ENCODE measurements at regions not wholly inside any gene's neighbourhood (a gene's known extent, or its start where the extent isn't known, plus 50 kb on each side); places are given as distances from the start of the nearest gene placed in this dataset.

DNA sequence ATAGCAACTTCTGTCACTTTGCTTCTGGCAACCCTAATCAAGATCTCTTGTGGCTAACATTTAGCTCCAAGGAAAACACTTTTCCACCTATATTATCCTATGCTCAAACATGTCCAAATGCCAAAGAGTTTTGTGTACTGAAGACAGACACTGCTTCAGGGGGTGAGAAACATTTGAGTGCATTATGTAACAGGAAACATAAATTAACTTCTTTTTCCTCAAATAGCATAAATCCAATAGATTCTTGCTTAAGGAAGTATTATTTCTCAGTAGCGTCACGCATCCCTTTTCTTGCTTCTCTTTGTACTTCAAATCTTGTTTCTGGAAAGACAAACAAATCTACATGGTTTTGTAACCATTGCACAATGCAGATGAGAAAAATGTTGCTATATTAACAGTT, 839.1 kb downstream of the GLUD2 start:
- no peak for ATAC-seq (replicated peaks in 6 of 8)
- WGBS, 10 experiments = 57 to 100% (median 65%) methylated on average over 1 to 2 of the region's 2 CpGs; no CpG with 5 or more reads in 6 of the 10 experiments
- no peak overlapping the region for H3K4me3 ChIP-seq
- no peaks in the 10 kb centered on the region for H3K4me1 ChIP-seq (replicated peaks in 1 of 2)
- H3K27ac ChIP-seq = no peak overlapping the region
- in situ Hi-C loops (cut with MboI; ENCODE audit: low pct_unique_long_range_greater_than_20kb in 2 of 9, low sequenced_read_pairs in 9 of 9, unreplicated experiment in 9 of 9) = no loop called here

GRCh38 chrX:121894756-121895155, 847.3 kb downstream of the GLUD2 start:
- 44 to 100% (median 93%) methylated on average over 1 to 3 of the region's 3 CpGs; no CpG with 5 or more reads in 5 of the 10 experiments for WGBS, 10 experiments

GRCh38 chrX:121902463-121902862, 855.1 kb downstream of the GLUD2 start:
- ATAC-seq (replicated peaks in 6 of 8) = no peak
- no peaks in the 10 kb centered on the region for H3K4me1 ChIP-seq (replicated peaks in 1 of 2)
- in situ Hi-C loops (cut with MboI; ENCODE audit: low pct_unique_long_range_greater_than_20kb in 2 of 9, low sequenced_read_pairs in 9 of 9, unreplicated experiment in 9 of 9) = no loop called here
- 34 to 80% (median 40%) methylated on average over 1 to 2 of the region's 2 CpGs; no CpG with 5 or more reads in 7 of the 10 experiments for WGBS, 10 experiments
- no peak overlapping the region for H3K27ac ChIP-seq
- H3K4me3 ChIP-seq = no peak overlapping the region

More at GRCh38 chrX:121894756-121895155, 847.3 kb downstream of the GLUD2 start:
- H3K27ac ChIP-seq = no peak overlapping the region
- H3K4me3 ChIP-seq = no peak overlapping the region
- in situ Hi-C loops (cut with MboI; ENCODE audit: low pct_unique_long_range_greater_than_20kb in 2 of 9, low sequenced_read_pairs in 9 of 9, unreplicated experiment in 9 of 9) = no loop called here
- ATAC-seq (replicated peaks in 6 of 8) = no peak
- no peaks in the 10 kb centered on the region for H3K4me1 ChIP-seq (replicated peaks in 1 of 2)

GRCh38 chrX:121903961-121904360, 856.6 kb downstream of the GLUD2 start:
- no peaks in the 10 kb centered on the region for H3K4me1 ChIP-seq (replicated peaks in 1 of 2)
- 27 to 80% (median 73%) methylated on average over 1 to 3 of the region's 7 CpGs; no CpG with 5 or more reads in 7 of the 10 experiments for WGBS, 10 experiments
- no peak overlapping the region for H3K27ac ChIP-seq
- in situ Hi-C loops (cut with MboI; ENCODE audit: low pct_unique_long_range_greater_than_20kb in 2 of 9, low sequenced_read_pairs in 9 of 9, unreplicated experiment in 9 of 9) = no loop called here
- no peak for ATAC-seq (replicated peaks in 6 of 8)
- H3K4me3 ChIP-seq = no peak overlapping the region

GRCh38 chrX:121921258-121921657, 873.8 kb downstream of the GLUD2 start:
- in situ Hi-C loops (cut with MboI; ENCODE audit: low pct_unique_long_range_greater_than_20kb in 2 of 9, low sequenced_read_pairs in 9 of 9, unreplicated experiment in 9 of 9) = no loop called here
- peak in 5 of 8 experiments; percentile 47 to 61 (median 58) for ATAC-seq (replicated peaks in 6 of 8)
- Histone ChIP-seq H3K4me1 (replicated peaks in 1 of 2) (no peaks in the 10 kb centered on the region), H3K4me3 (no peak overlapping the region), H3K27ac (no peak overlapping the region)
- 0% methylated on average over 1 of the region's 2 CpGs; no CpG with 5 or more reads in 9 of the 10 experiments for WGBS, 10 experiments

DNA sequence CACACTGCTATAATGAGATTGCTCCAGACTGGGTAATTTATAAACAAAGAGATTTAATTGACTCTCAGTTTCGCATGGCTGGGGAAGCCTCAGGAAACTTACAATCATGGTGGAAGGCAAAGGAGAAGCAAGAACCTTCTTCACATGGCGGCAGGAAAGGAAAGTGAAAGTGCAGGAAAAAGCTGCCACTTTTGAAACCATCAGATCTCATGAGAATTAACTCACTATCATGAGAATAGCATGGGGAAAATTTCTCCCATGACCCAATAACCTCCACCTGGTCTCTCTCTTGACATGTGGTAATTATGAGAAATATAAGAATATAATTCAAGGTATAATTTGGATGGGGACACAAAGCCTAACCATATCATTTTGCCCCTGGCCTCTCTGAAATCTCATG, 884.2 kb downstream of the GLUD2 start:
- in situ Hi-C loops (cut with MboI; ENCODE audit: low pct_unique_long_range_greater_than_20kb in 2 of 9, low sequenced_read_pairs in 9 of 9, unreplicated experiment in 9 of 9) = no loop called here
- WGBS, 10 experiments = 33 to 100% (median 50%) methylated on average over 1 to 2 of the region's 2 CpGs; no CpG with 5 or more reads in 5 of the 10 experiments

DNA sequence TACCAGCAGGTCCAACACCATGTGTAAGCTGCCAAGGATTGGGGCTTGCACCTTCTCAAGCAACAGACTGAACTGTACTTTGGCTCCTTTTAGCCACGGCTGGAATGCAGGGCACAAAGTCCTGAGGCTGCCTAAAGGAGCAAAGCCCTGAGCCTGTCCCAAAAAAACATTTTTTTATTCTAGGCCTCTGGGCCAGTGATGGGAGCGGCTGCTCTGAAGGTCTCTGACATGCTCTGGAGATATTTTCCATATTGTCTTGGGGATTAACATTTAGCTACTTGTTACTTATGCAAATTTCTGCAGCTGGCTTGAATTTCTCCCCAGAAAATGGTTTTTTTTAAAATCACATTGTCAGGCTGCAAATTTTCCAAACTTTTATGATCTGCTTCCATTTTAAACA, 885.3 kb downstream of the GLUD2 start:
- in situ Hi-C loops (cut with MboI; ENCODE audit: low pct_unique_long_range_greater_than_20kb in 2 of 9, low sequenced_read_pairs in 9 of 9, unreplicated experiment in 9 of 9) = no loop called here
- no peak overlapping the region for H3K27ac ChIP-seq
- no peaks in the 10 kb centered on the region for H3K4me1 ChIP-seq (replicated peaks in 1 of 2)
- WGBS, 10 experiments = 50% methylated on average over 2 of the region's 2 CpGs; no CpG with 5 or more reads in 9 of the 10 experiments
- peak in 3 of 8 experiments; percentile 22 to 60 (median 55) for ATAC-seq (replicated peaks in 6 of 8)
- no peak overlapping the region for H3K4me3 ChIP-seq

More for the DNA sequence above, 884.2 kb downstream of the GLUD2 start:
- Histone ChIP-seq H3K4me3 (no peak overlapping the region), H3K4me1 (replicated peaks in 1 of 2) (no peaks in the 10 kb centered on the region), H3K27ac (no peak overlapping the region)
- no peak for ATAC-seq (replicated peaks in 6 of 8)

- WGBS, 10 experiments = 0 to 100% (median 70%) methylated on average over 1 to 5 of the region's 7 CpGs; no CpG with 5 or more reads in 2 of the 10 experiments
- Histone ChIP-seq H3K4me3 (no peak overlapping the region), H3K27ac (no peak overlapping the region), H3K4me1 (replicated peaks in 1 of 2) (no peaks in the 10 kb centered on the region)
- peak in 3 of 8 experiments; percentile 35 to 64 (median 63) for ATAC-seq (replicated peaks in 6 of 8)
- in situ Hi-C loops (cut with MboI; ENCODE audit: low pct_unique_long_range_greater_than_20kb in 2 of 9, low sequenced_read_pairs in 9 of 9, unreplicated experiment in 9 of 9) = no loop called here
These were observed 901.8 kb downstream of the GLUD2 start for GRCh38 chrX:121949041-121949760.

GRCh38 chrX:121958886-121959285, 911.5 kb downstream of the GLUD2 start:
- no peak overlapping the region for H3K27ac ChIP-seq
- H3K4me1 ChIP-seq (replicated peaks in 1 of 2) = no peaks in the 10 kb centered on the region
- no peak for ATAC-seq (replicated peaks in 6 of 8)
- in situ Hi-C loops (cut with MboI; ENCODE audit: low pct_unique_long_range_greater_than_20kb in 2 of 9, low sequenced_read_pairs in 9 of 9, unreplicated experiment in 9 of 9) = no loop called here
- no peak overlapping the region for H3K4me3 ChIP-seq

GRCh38 chrX:121975671-121976070, 928.3 kb downstream of the GLUD2 start:
- in situ Hi-C loops (cut with MboI; ENCODE audit: low pct_unique_long_range_greater_than_20kb in 2 of 9, low sequenced_read_pairs in 9 of 9, unreplicated experiment in 9 of 9) = no loop called here
- Histone ChIP-seq H3K27ac (no peak overlapping the region), H3K4me1 (replicated peaks in 1 of 2) (no peaks in the 10 kb centered on the region), H3K4me3 (no peak overlapping the region)
- WGBS, 10 experiments = 20 to 100% methylated on average over 1 of the region's 2 CpGs; no CpG with 5 or more reads in 8 of the 10 experiments
- no peak for ATAC-seq (replicated peaks in 6 of 8)

DNA sequence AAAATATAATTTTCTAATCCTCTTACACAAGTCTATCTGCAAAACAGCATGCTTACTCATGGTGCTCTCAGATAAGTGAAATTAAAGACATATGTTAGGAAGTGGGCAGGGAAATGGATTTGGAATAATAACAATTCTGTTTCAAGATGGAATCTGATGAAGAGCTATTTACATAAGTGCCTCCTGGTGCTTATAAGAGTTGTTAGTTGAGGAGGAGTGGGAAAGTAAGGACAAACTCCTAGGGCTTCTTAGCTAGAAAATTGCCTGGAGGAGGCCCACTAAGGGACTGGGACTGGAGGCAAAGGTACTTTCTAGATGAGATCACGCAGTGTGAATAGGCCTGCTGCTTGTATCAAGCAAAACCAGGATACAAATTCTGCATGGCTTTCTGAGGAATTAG, 939.8 kb downstream of the GLUD2 start:
- Histone ChIP-seq H3K4me3 (no peak overlapping the region), H3K27ac (no peak overlapping the region), H3K4me1 (replicated peaks in 1 of 2) (no peaks in the 10 kb centered on the region)
- ATAC-seq (replicated peaks in 6 of 8) = peak in 3 of 8 experiments; percentile 41 to 96 (median 93)
- in situ Hi-C loops (cut with MboI; ENCODE audit: low pct_unique_long_range_greater_than_20kb in 2 of 9, low sequenced_read_pairs in 9 of 9, unreplicated experiment in 9 of 9) = no loop called here
- WGBS, 10 experiments = 40 to 44% methylated on average over 1 of the region's 1 CpG; no CpG with 5 or more reads in 8 of the 10 experiments

GRCh38 chrX:121987835-121988234, 940.4 kb downstream of the GLUD2 start:
- WGBS, 10 experiments = 14 to 93% (median 70%) methylated on average over 1 to 4 of the region's 4 CpGs; no CpG with 5 or more reads in 2 of the 10 experiments
- Histone ChIP-seq H3K4me3 (no peak overlapping the region), H3K4me1 (replicated peaks in 1 of 2) (no peaks in the 10 kb centered on the region), H3K27ac (no peak overlapping the region)
- in situ Hi-C loops (cut with MboI; ENCODE audit: low pct_unique_long_range_greater_than_20kb in 2 of 9, low sequenced_read_pairs in 9 of 9, unreplicated experiment in 9 of 9) = no loop called here
- no peak for ATAC-seq (replicated peaks in 6 of 8)

- in situ Hi-C loops (cut with MboI; ENCODE audit: low pct_unique_long_range_greater_than_20kb in 2 of 9, low sequenced_read_pairs in 9 of 9, unreplicated experiment in 9 of 9) = no loop called here
- no peak overlapping the region for H3K4me3 ChIP-seq
- H3K4me1 ChIP-seq (replicated peaks in 1 of 2) = no peaks in the 10 kb centered on the region
- H3K27ac ChIP-seq = no peak overlapping the region
- WGBS, 10 experiments = no CpG with 5 or more reads among the region's 10 CpGs
- peak in 1 of 8 experiments; percentile 35 for ATAC-seq (replicated peaks in 6 of 8)
These were observed 956.7 kb downstream of the GLUD2 start for GRCh38 chrX:122004127-122004526.

DNA sequence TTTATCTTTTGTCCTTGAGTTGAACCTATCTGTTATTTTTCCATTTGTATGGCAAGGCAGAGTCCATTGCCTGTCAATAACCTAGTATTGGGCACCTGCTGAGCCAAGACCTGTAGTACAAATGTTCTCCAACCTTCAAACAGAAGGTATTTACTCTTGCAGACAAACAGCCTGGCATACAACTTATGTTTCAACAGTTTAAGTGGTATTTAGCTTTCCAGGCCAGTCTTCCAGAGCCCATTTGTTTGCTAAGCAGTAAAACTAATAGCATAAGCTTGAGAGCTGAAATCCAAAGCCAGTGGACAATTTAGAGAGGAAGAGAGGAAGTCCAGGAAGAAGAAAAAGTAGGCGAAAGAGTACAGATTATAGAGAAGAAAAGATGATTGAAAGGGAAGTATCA, 979.3 kb downstream of the GLUD2 start:
- Histone ChIP-seq H3K27ac (no peak overlapping the region), H3K4me1 (replicated peaks in 1 of 2) (no peaks in the 10 kb centered on the region), H3K4me3 (no peak overlapping the region)
- no peak for ATAC-seq (replicated peaks in 6 of 8)
- in situ Hi-C loops (cut with MboI; ENCODE audit: low pct_unique_long_range_greater_than_20kb in 2 of 9, low sequenced_read_pairs in 9 of 9, unreplicated experiment in 9 of 9) = no loop called here
- WGBS, 10 experiments = 0 to 86% (median 40%) methylated on average over 1 of the region's 1 CpG; no CpG with 5 or more reads in 6 of the 10 experiments
